Liver (tissue), 8 donors: ENCODE measurements at regions not wholly inside any gene's neighbourhood (a gene's known extent, or its start where the extent isn't known, plus 50 kb on each side); places are given as distances from the start of the nearest gene placed in this dataset.

Experiments
- DNase-seq: peaks from one replicate; pipeline ENCODE4 v3.0.0-alpha.2; 2017; ENCODE audit warnings: low spot score
- H3K27ac ChIP-seq, 2 donors: one replicate each; pipeline ENCODE4 v1.7.0; 2013; ENCODE audit warnings: inconsistent platforms in 2 of 2, low read length in 2 of 2, control low read depth in 1 of 2, low read depth in 1 of 2, mild to moderate bottlenecking in 1 of 2
- H3K27me3 ChIP-seq, 4 donors: one replicate each; pipeline versions ENCODE4 v1.6.1 to v1.7.0; 2013; ENCODE audit warnings: low read length in 3 of 4, inconsistent platforms in 1 of 4, mild to moderate bottlenecking in 1 of 4, moderate library complexity in 1 of 4; ENCODE audit not compliant: control insufficient read depth in 4 of 4, insufficient read depth in 4 of 4
- H3K36me3 ChIP-seq, 4 donors: one replicate each; pipeline versions ENCODE4 v1.6.1 to v1.7.0; 2013; ENCODE audit warnings: low read length in 3 of 4, mild to moderate bottlenecking in 3 of 4, low read depth in 1 of 4, moderate library complexity in 1 of 4; ENCODE audit not compliant: control insufficient read depth in 4 of 4, insufficient read depth in 3 of 4
- H3K4me1 ChIP-seq, 4 donors: one replicate each; pipeline versions ENCODE4 v1.6.1 to v1.7.0; 2013; ENCODE audit warnings: low read length in 3 of 4, mild to moderate bottlenecking in 3 of 4, moderate library complexity in 1 of 4; ENCODE audit not compliant: control insufficient read depth in 4 of 4, insufficient read depth in 4 of 4
- H3K4me3 ChIP-seq, 3 donors: one replicate each; pipeline versions ENCODE4 v1.6.1 to v1.7.0; 2013; ENCODE audit warnings: low read length in 3 of 3, control low read depth in 1 of 3, low read depth in 1 of 3, mild to moderate bottlenecking in 1 of 3
- H3K9ac ChIP-seq, 2 donors: one replicate each; pipeline ENCODE4 v1.7.0; 2013; ENCODE audit warnings: low read length in 2 of 2, mild to moderate bottlenecking in 2 of 2, moderate library complexity in 2 of 2, control low read depth in 1 of 2, low read depth in 1 of 2
- H3K9me3 ChIP-seq, 4 donors: one replicate each; pipeline versions ENCODE4 v1.6.1 to v1.7.0; 2013; ENCODE audit warnings: low read length in 3 of 4; ENCODE audit not compliant: control insufficient read depth in 4 of 4
- ATF3 ChIP-seq: IDR thresholded peaks from 2 replicates; pipeline ENCODE4 v1.6.1; 2016; ENCODE audit warnings: antibody characterized with exemption
- CTCF ChIP-seq: fragments of 150-350 bp; IDR thresholded peaks from 2 replicates; pipeline ENCODE4 v1.5.1; 2017; ENCODE audit warnings: improper control_type of control experiment, low read depth, low read length; ENCODE audit not compliant: missing input control
- EGR1 ChIP-seq, 2 donors: IDR thresholded peaks; 2 replicates each; pipeline ENCODE4 v1.6.1; 2016 to 2018; ENCODE audit warnings: antibody characterized with exemption in 2 of 2, low read depth in 2 of 2
- FOXA1 ChIP-seq: IDR thresholded peaks from 2 replicates; pipeline ENCODE4 v1.6.1; 2016; ENCODE audit warnings: antibody characterized with exemption
- FOXA2 ChIP-seq: IDR thresholded peaks from 2 replicates; pipeline ENCODE4 v1.6.1; 2016; ENCODE audit warnings: antibody characterized with exemption
- GABPA ChIP-seq, 2 donors: IDR thresholded peaks in 1 of 2; conservative IDR thresholded peaks in 1 of 2; 2 replicates each; pipeline ENCODE4 v1.6.1; 2016; ENCODE audit warnings: antibody characterized with exemption in 2 of 2, mild to moderate bottlenecking in 1 of 2, moderate library complexity in 1 of 2
- HNF4A ChIP-seq, 2 donors: conservative IDR thresholded peaks; 2 replicates each; pipeline ENCODE4 v1.6.1; 2016; ENCODE audit warnings: antibody characterized with exemption in 2 of 2, mild to moderate bottlenecking in 2 of 2
- HNF4G ChIP-seq: IDR thresholded peaks from 2 replicates; pipeline ENCODE4 v1.6.1; 2016; ENCODE audit warnings: antibody characterized with exemption
- JUND ChIP-seq, 2 donors: IDR thresholded peaks; 2 replicates each; pipeline ENCODE4 v1.6.1; 2016; ENCODE audit warnings: antibody characterized with exemption in 2 of 2
- MAX ChIP-seq: IDR thresholded peaks from 2 replicates; pipeline ENCODE4 v1.6.1; 2016; ENCODE audit warnings: antibody characterized with exemption
- NR2F2 ChIP-seq: IDR thresholded peaks from 2 replicates; pipeline ENCODE4 v1.6.1; 2016; ENCODE audit warnings: antibody characterized with exemption
- RAD21 ChIP-seq, 2 donors: IDR thresholded peaks; 2 replicates each; pipeline ENCODE4 v1.6.1; 2016; ENCODE audit warnings: antibody characterized with exemption in 2 of 2, mild to moderate bottlenecking in 2 of 2
- REST ChIP-seq: IDR thresholded peaks from 2 replicates; pipeline ENCODE4 v1.6.1; 2016; ENCODE audit warnings: antibody characterized with exemption, mild to moderate bottlenecking
- RXRA ChIP-seq, 2 donors: IDR thresholded peaks; 2 replicates each; pipeline ENCODE4 v1.6.1; 2017 to 2018; ENCODE audit warnings: antibody characterized with exemption in 2 of 2, mild to moderate bottlenecking in 1 of 2
- SP1 ChIP-seq: IDR thresholded peaks from 2 replicates; pipeline ENCODE4 v1.6.1; 2018; ENCODE audit warnings: antibody characterized with exemption, mild to moderate bottlenecking
- TAF1 ChIP-seq: conservative IDR thresholded peaks from 2 replicates; pipeline ENCODE4 v1.6.1; 2016; ENCODE audit warnings: antibody characterized with exemption, mild to moderate bottlenecking
- YY1 ChIP-seq: IDR thresholded peaks from 2 replicates; pipeline ENCODE4 v1.6.1; 2016; ENCODE audit warnings: antibody characterized with exemption, mild to moderate bottlenecking
- ZBTB33 ChIP-seq: IDR thresholded peaks from 2 replicates; pipeline ENCODE4 v1.6.1; 2016; ENCODE audit warnings: antibody characterized with exemption
- WGBS: extraction: QIAGEN DNeasy Blood & Tissue Kit; methylation state at CpG from one replicate; pipeline ENCODE4 v1.1.7; 2013; 5-methylcytosine and 5-hydroxymethylcytosine counted together
- donor health status: healthy.
- donor health status: healthy.
- donor health status: healthy.
- donor health status: healthy.
- donor health status: healthy.

GRCh38 chr6:33954453-33954852, 150.7 kb upstream of the MLN start:
- no peak overlapping the region for H3K27ac ChIP-seq
- 76% methylated on average over 3 of the region's 3 CpGs for WGBS
- H3K36me3 ChIP-seq: no peaks in the 10 kb centered on the region
- no peaks in the 10 kb centered on the region for H3K4me1 ChIP-seq
- no peak for TF ChIP-seq HNF4A (conservative IDR thresholded peaks at IDR 0.05)
- no peak for TF ChIP-seq NR2F2
- no peak for TF ChIP-seq FOXA1
- TF ChIP-seq FOXA2: no peak
- TF ChIP-seq CTCF: no peak
- no peak for TF ChIP-seq RAD21 (IDR thresholded peaks at IDR 0.05)
- TF ChIP-seq YY1: no peak
- TF ChIP-seq MAX: no peak
- TF ChIP-seq JUND (IDR thresholded peaks at IDR 0.05): no peak
- TF ChIP-seq REST: no peak
- TF ChIP-seq GABPA (IDR thresholded peaks at IDR 0.05 in 1 of 2, conservative IDR thresholded peaks at IDR 0.05 in 1 of 2): no peak
- TF ChIP-seq HNF4G: no peak
- TF ChIP-seq ATF3: no peak
- no peak for TF ChIP-seq SP1
- no peak for TF ChIP-seq RXRA (IDR thresholded peaks at IDR 0.05)
- TF ChIP-seq TAF1: no peak
- no peak for TF ChIP-seq ZBTB33
- TF ChIP-seq EGR1 (IDR thresholded peaks at IDR 0.05; ENCODE audit: low read depth in 2 of 2): no peak
- no peaks in the 10 kb centered on the region for H3K27me3 ChIP-seq
- no peak overlapping the region for H3K4me3 ChIP-seq
- DNase-seq: no peak
- no peaks in the 10 kb centered on the region for H3K9me3 ChIP-seq
- H3K9ac ChIP-seq: no peak overlapping the region

- WGBS: 74% methylated on average over 3 of the region's 3 CpGs
- Histone ChIP-seq H3K9ac (no peak overlapping the region), H3K27ac (no peak overlapping the region), H3K4me1 (no peaks in the 10 kb centered on the region), H3K9me3 (no peaks in the 10 kb centered on the region), H3K36me3 (no peaks in the 10 kb centered on the region), H3K27me3 (no peaks in the 10 kb centered on the region), H3K4me3 (no peak overlapping the region)
- no peak for DNase-seq
- no peak for TF ChIP-seq FOXA2
- TF ChIP-seq NR2F2: no peak
- no peak for TF ChIP-seq HNF4G
- no peak for TF ChIP-seq RXRA (IDR thresholded peaks at IDR 0.05)
- TF ChIP-seq JUND (IDR thresholded peaks at IDR 0.05): no peak
- TF ChIP-seq GABPA (IDR thresholded peaks at IDR 0.05 in 1 of 2, conservative IDR thresholded peaks at IDR 0.05 in 1 of 2): no peak
- no peak for TF ChIP-seq CTCF
- no peak for TF ChIP-seq ATF3
- TF ChIP-seq RAD21 (IDR thresholded peaks at IDR 0.05): no peak
- TF ChIP-seq HNF4A (conservative IDR thresholded peaks at IDR 0.05): no peak
- TF ChIP-seq FOXA1: no peak
- TF ChIP-seq TAF1: no peak
- no peak for TF ChIP-seq SP1
- no peak for TF ChIP-seq MAX
These were observed 149.4 kb upstream of the MLN start for GRCh38 chr6:33953171-33953570.
